Pulmonary artery endothelial cell (primary cell): ENCODE measurements at regions not wholly inside any gene's neighbourhood (a gene's known extent, or its start where the extent isn't known, plus 50 kb on each side); places are given as distances from the start of the nearest gene placed in this dataset.
"Not testable (repeated sequence)": the region's sequence is repeated elsewhere in the genome, so short reads cannot be mapped to it uniquely, and the experiment has no call there.

Experiments
- DNase-seq: peaks from one replicate; pipeline ENCODE4 v3.0.0-alpha.2; 2011; ENCODE audit warnings: low read depth, low spot score

GRCh38 chr7:85328456-85328998, 141.7 kb upstream of the SEMA3D start:
- DNase-seq = no peak

- DNase-seq = no peak
Measured at GRCh38 chr7:85324145-85324799, 137.4 kb upstream of the SEMA3D start.

- DNase-seq = no peak
Measured at GRCh38 chr7:85322252-85322651, 135.4 kb upstream of the SEMA3D start.

GRCh38 chr7:85320699-85321476, 134.0 kb upstream of the SEMA3D start:
- no peak for DNase-seq

GRCh38 chr7:85316489-85316888, 129.6 kb upstream of the SEMA3D start:
- no peak for DNase-seq

GRCh38 chr7:85310301-85310700, 123.4 kb upstream of the SEMA3D start:
- no peak for DNase-seq

GRCh38 chr7:85306115-85306514, 119.3 kb upstream of the SEMA3D start:
- no peak for DNase-seq

- no peak for DNase-seq
Measured at GRCh38 chr7:85294176-85294575, 107.3 kb upstream of the SEMA3D start.

- DNase-seq = no peak
Measured at GRCh38 chr7:85292908-85293576, 106.2 kb upstream of the SEMA3D start.

GRCh38 chr7:85290269-85290668, 103.4 kb upstream of the SEMA3D start:
- DNase-seq = no peak

GRCh38 chr7:85289279-85289678, 102.4 kb upstream of the SEMA3D start:
- no peak for DNase-seq

- no peak for DNase-seq
Measured at GRCh38 chr7:85287106-85287825, 100.4 kb upstream of the SEMA3D start.

- DNase-seq = no peak
Measured at GRCh38 chr7:85286446-85286845, 99.6 kb upstream of the SEMA3D start.

- no peak for DNase-seq
Measured at GRCh38 chr7:85285527-85285926, 98.7 kb upstream of the SEMA3D start.

GRCh38 chr7:85275204-85275603, 88.3 kb upstream of the SEMA3D start:
- no peak for DNase-seq

GRCh38 chr7:85274454-85274853, 87.6 kb upstream of the SEMA3D start:
- no peak for DNase-seq

GRCh38 chr7:85262891-85263290, 76.0 kb upstream of the SEMA3D start:
- no peak for DNase-seq

- no peak for DNase-seq
Measured at GRCh38 chr7:85261336-85261735, 74.5 kb upstream of the SEMA3D start.

- not testable (repeated sequence) for DNase-seq
Measured at GRCh38 chr7:85249787-85250186, 62.9 kb upstream of the SEMA3D start.

GRCh38 chr7:85239109-85239508, 52.3 kb upstream of the SEMA3D start:
- DNase-seq = no peak

GRCh38 chr7:85237721-85238120, 50.9 kb upstream of the SEMA3D start:
- no peak for DNase-seq
